DOHH2 (cell line): ENCODE measurements at regions not wholly inside any gene's neighbourhood (a gene's known extent, or its start where the extent isn't known, plus 50 kb on each side); places are given as distances from the start of the nearest gene placed in this dataset.

Source experiments
- CTCF ChIP-seq: fragments of 200-600 bp; sonication (generic); IDR thresholded peaks from one replicate; pipeline ENCODE4 v1.5.1; 2014; ENCODE audit warnings: antibody characterized with exemption, mild to moderate bottlenecking, low read depth, low read length; ENCODE audit not compliant: poor library complexity, severe bottlenecking
- EZH2phosphoT487 ChIP-seq: fragments of 200-600 bp; sonication (generic); IDR thresholded peaks from 2 replicates; pipeline ENCODE4 v1.6.1; 2017; ENCODE audit warnings: borderline replicate concordance, mild to moderate bottlenecking, antibody characterized with exemption, low read length, moderate library complexity, mixed read lengths

GRCh38 chr5:107324071-107324470 is 346.7 kb downstream of the EFNA5 start:
- TF ChIP-seq CTCF (no peak), EZH2phosphoT487 (no peak)
